A549 (cell line): ENCODE measurements at regions not wholly inside any gene's neighbourhood (a gene's known extent, or its start where the extent isn't known, plus 50 kb on each side); places are given as distances from the start of the nearest gene placed in this dataset.
"Not testable (repeated sequence)": the region's sequence is repeated elsewhere in the genome, so short reads cannot be mapped to it uniquely, and the experiment has no call there.

Experiments used
- ATAC-seq, 2 experiments: fragments of 200-7000 bp in 1 of 2; fragments of >200 bp in 1 of 2; cut with Nextera tagmentation in 1 of 2; cut with Tn5 transposase in 1 of 2; 3 replicates each; pipeline versions ENCODE4 v1.8.0 to v1.9.1; 2018 to 2020; ENCODE audit warnings: mild to moderate bottlenecking in 1 of 2, moderate library complexity in 1 of 2
- CTCF ChIA-PET: fragments of 300-600 bp; sonication (Branson Sonifier 250); formaldehyde crosslinking; extraction: SDS; loops from one replicate; lab custom pipeline; 2021; ENCODE audit warnings: antibody characterized with exemption, inconsistent platforms; lab: Yijun Ruan, JAX
- POLR2A ChIA-PET: fragments of 350-600 bp; formaldehyde crosslinking; extraction: SDS; loops from one replicate; lab custom pipeline; 2021; ENCODE audit warnings: antibody characterized with exemption, inconsistent platforms; lab: Yijun Ruan, JAX
- DNase-seq, 2 experiments: peaks; one replicate each; pipeline versions ENCODE4 v3.0.0 to v3.0.0-alpha.2; 2011 to 2016; ENCODE audit warnings: low read depth in 1 of 2, low spot score in 1 of 2
- FAIRE-seq: peaks from 2 replicates; lab custom pipeline; 2011; peaks lifted over from hg19 to GRCh38; lab: Jason Lieb, UNC
- H3K27ac ChIP-seq, 2 experiments: fragments of >200 bp; sonication (Bioruptor Twin); formaldehyde crosslinking; 3 replicates each; pipeline ENCODE4 v1.5.1; 2016 to 2017
- H3K4me1 ChIP-seq: fragments of >200 bp; sonication (Bioruptor Twin); formaldehyde crosslinking; 3 replicates; pipeline ENCODE4 v1.6.1; 2016
- H3K4me2 ChIP-seq: fragments of >200 bp; sonication (Bioruptor Twin); formaldehyde crosslinking; 3 replicates; pipeline ENCODE4 v1.6.1; 2016
- H3K4me3 ChIP-seq: fragments of >200 bp; sonication (Bioruptor Twin); formaldehyde crosslinking; 3 replicates; pipeline ENCODE4 v1.5.1; 2016
- H3K9me3 ChIP-seq: fragments of >200 bp; sonication (Bioruptor Twin); formaldehyde crosslinking; 3 replicates; pipeline ENCODE4 v1.6.1; 2016
- CBX8 ChIP-seq: fragments of 200-600 bp; sonication (generic); IDR thresholded peaks from 2 replicates; pipeline ENCODE4 v1.6.1; 2016
- CEBPB ChIP-seq, 2 experiments: fragments of >200 bp in 1 of 2; sonication (Bioruptor Twin) in 1 of 2; formaldehyde crosslinking in 1 of 2; IDR thresholded peaks; 2 replicates each; pipeline ENCODE4 v1.6.1; 2012 to 2016
- EHMT2 ChIP-seq: fragments of 200-600 bp; sonication (generic); IDR thresholded peaks from 2 replicates; pipeline ENCODE4 v1.6.1; 2016; ENCODE audit warnings: antibody characterized with exemption, low read depth, mild to moderate bottlenecking, moderate library complexity
- FOSB ChIP-seq: fragments of 250-450 bp; sonication (Bioruptor Pico); IDR thresholded peaks from 2 replicates; pipeline ENCODE4 v1.5.0; 2020; ENCODE audit warnings: mild to moderate bottlenecking, moderate library complexity
- HDAC2 ChIP-seq: fragments of 200-600 bp; sonication (generic); IDR thresholded peaks from 2 replicates; pipeline ENCODE4 v1.6.1; 2016
- HEYL ChIP-seq: fragments of 250-450 bp; sonication (Bioruptor Pico); IDR thresholded peaks from 2 replicates; pipeline ENCODE4 v1.8.0; 2021; ENCODE audit warnings: mild to moderate bottlenecking, moderate library complexity
- HOXA7 ChIP-seq: fragments of 250-450 bp; sonication (Bioruptor Pico); IDR thresholded peaks from 2 replicates; pipeline ENCODE4 v1.5.0; 2020; ENCODE audit warnings: mild to moderate bottlenecking, moderate library complexity
- KDM5A ChIP-seq: fragments of 200-600 bp; sonication (generic); IDR thresholded peaks from 2 replicates; pipeline ENCODE4 v1.6.1; 2016; ENCODE audit warnings: antibody characterized with exemption, mild to moderate bottlenecking
- MAZ ChIP-seq: fragments of 150-350 bp; IDR thresholded peaks from 2 replicates; pipeline ENCODE4 v1.6.1; 2014; ENCODE audit warnings: antibody characterized with exemption, low read depth, low read length, borderline replicate concordance
- NPAS2 ChIP-seq: fragments of 250-450 bp; sonication (Bioruptor Pico); IDR thresholded peaks from 2 replicates; pipeline ENCODE4 v1.8.0; 2022; ENCODE audit warnings: mild to moderate bottlenecking, moderate library complexity, borderline replicate concordance
- POLR2A ChIP-seq: IDR thresholded peaks from 2 replicates; pipeline ENCODE4 v1.6.1; 2012; ENCODE audit warnings: mild to moderate bottlenecking, low read length
- POLR2AphosphoS2 ChIP-seq: conservative IDR thresholded peaks from 2 replicates; pipeline ENCODE4 v1.6.1; 2012; ENCODE audit warnings: low read length, improper control_type of control experiment, inconsistent platforms
- RCOR1 ChIP-seq: fragments of 150-350 bp; IDR thresholded peaks from 2 replicates; pipeline ENCODE4 v1.6.1; 2014; ENCODE audit warnings: antibody characterized with exemption, low read length, low read depth
- RFX5 ChIP-seq: fragments of 450-650 bp; IDR thresholded peaks from 2 replicates; pipeline ENCODE4 v1.7.1; 2014; ENCODE audit warnings: antibody characterized with exemption, mild to moderate bottlenecking, moderate library complexity
- SMC3 ChIP-seq: fragments of >200 bp; sonication (Bioruptor Twin); formaldehyde crosslinking; IDR thresholded peaks from 3 replicates; pipeline ENCODE4 v1.6.1; 2018; ENCODE audit warnings: inconsistent platforms
- SREBF2 ChIP-seq: fragments of 450-650 bp; IDR thresholded peaks from 2 replicates; pipeline ENCODE4 v1.6.1; 2014; ENCODE audit warnings: mild to moderate bottlenecking, moderate library complexity
- TFCP2L1 ChIP-seq: fragments of 250-450 bp; sonication (Bioruptor Pico); IDR thresholded peaks from 2 replicates; pipeline ENCODE4 v1.5.0; 2021; ENCODE audit warnings: mild to moderate bottlenecking
- TP53 ChIP-seq: fragments of 250-450 bp; sonication (Bioruptor Pico); IDR thresholded peaks from 2 replicates; pipeline ENCODE4 v1.5.0; 2021; ENCODE audit warnings: mild to moderate bottlenecking, moderate library complexity
- ZSCAN20 ChIP-seq: fragments of 250-450 bp; sonication (Bioruptor Pico); IDR thresholded peaks from 2 replicates; pipeline ENCODE4 v1.8.0; 2022; ENCODE audit warnings: mild to moderate bottlenecking, moderate library complexity
- WGBS: methylation state at CpG from one replicate; pipeline ENCODE4 v1.1.6; 2017; ENCODE audit errors: missing lambda C conversion rate; 5-methylcytosine and 5-hydroxymethylcytosine counted together
- TF ChIP-seq, protein P1 (sequence below): fragments of 200-600 bp; sonication (generic); IDR thresholded peaks from 2 replicates; pipeline ENCODE4 v1.6.1; 2016; ENCODE audit warnings: antibody characterized with exemption, mild to moderate bottlenecking, moderate library complexity
- TF ChIP-seq, protein P2 (sequence below): fragments of >200 bp; sonication (Bioruptor Twin); formaldehyde crosslinking; IDR thresholded peaks from 2 replicates; pipeline ENCODE4 v1.6.1; 2016

DNA sequence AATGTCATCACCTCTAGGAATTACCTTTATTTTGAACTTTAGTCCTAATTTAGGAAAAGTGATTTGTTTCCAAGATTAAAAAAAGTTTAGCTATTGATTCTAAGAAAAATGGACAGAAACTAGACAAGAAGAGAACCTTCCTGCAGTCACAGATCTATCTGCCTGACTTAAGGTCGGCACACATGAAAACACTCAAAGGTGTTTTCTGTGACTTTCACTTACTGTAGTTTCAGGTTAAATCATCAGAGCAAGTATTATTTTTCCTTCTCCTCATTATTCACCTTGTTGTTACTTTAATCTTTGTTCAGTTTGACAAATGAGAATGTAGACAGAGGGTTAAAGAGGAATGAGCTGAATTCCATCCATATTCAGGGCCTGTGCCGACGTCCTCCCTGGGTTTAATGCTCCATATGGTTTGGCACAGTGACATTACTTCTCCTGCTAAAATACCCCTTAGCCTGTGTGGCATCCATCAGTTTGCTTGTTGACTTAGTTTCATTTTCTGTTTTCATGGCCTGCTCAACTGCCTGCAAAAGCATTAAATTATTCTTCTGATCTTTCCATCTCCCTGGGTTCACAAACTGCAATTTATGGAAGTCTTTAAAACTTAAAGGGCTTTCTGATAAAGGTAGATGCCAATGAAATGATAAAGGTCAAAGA is 352.7 kb downstream of the NKX6-1 start:
- no peaks in the 10 kb centered on the region for H3K4me1 ChIP-seq
- POLR2A ChIA-PET: no interaction called here
- no peak for DNase-seq
- H3K4me2 ChIP-seq: no peak overlapping the region
- 72% methylated on average over 3 of the region's 3 CpGs for WGBS
- no peak for FAIRE-seq
- TF ChIP-seq SREBF2 (no peak), HDAC2 (no peak), FOSB (CRISPR knock-in tag) (no peak), POLR2A (no peak), RFX5 (no peak), TFCP2L1 (CRISPR knock-in tag) (no peak), CEBPB (IDR thresholded peaks at IDR 0.05) (no peak), EHMT2 (no peak), TP53 (CRISPR knock-in tag) (no peak), MAZ (no peak), RCOR1 (no peak), SMC3 (no peak), POLR2AphosphoS2 (no peak), KDM5A (no peak)
- TF ChIP-seq, protein P1, sequence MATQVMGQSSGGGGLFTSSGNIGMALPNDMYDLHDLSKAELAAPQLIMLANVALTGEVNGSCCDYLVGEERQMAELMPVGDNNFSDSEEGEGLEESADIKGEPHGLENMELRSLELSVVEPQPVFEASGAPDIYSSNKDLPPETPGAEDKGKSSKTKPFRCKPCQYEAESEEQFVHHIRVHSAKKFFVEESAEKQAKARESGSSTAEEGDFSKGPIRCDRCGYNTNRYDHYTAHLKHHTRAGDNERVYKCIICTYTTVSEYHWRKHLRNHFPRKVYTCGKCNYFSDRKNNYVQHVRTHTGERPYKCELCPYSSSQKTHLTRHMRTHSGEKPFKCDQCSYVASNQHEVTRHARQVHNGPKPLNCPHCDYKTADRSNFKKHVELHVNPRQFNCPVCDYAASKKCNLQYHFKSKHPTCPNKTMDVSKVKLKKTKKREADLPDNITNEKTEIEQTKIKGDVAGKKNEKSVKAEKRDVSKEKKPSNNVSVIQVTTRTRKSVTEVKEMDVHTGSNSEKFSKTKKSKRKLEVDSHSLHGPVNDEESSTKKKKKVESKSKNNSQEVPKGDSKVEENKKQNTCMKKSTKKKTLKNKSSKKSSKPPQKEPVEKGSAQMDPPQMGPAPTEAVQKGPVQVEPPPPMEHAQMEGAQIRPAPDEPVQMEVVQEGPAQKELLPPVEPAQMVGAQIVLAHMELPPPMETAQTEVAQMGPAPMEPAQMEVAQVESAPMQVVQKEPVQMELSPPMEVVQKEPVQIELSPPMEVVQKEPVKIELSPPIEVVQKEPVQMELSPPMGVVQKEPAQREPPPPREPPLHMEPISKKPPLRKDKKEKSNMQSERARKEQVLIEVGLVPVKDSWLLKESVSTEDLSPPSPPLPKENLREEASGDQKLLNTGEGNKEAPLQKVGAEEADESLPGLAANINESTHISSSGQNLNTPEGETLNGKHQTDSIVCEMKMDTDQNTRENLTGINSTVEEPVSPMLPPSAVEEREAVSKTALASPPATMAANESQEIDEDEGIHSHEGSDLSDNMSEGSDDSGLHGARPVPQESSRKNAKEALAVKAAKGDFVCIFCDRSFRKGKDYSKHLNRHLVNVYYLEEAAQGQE: no peak
- TF ChIP-seq, protein P2, sequence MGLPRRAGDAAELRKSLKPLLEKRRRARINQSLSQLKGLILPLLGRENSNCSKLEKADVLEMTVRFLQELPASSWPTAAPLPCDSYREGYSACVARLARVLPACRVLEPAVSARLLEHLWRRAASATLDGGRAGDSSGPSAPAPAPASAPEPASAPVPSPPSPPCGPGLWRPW: no peak
- TF ChIP-seq, all 56 proteins: peak for 0
- no peak overlapping the region for H3K27ac ChIP-seq
- no peak overlapping the region for H3K4me3 ChIP-seq
- no peaks in the 10 kb centered on the region for H3K9me3 ChIP-seq
- CTCF ChIA-PET: no interaction called here
- no peak for ATAC-seq

DNA sequence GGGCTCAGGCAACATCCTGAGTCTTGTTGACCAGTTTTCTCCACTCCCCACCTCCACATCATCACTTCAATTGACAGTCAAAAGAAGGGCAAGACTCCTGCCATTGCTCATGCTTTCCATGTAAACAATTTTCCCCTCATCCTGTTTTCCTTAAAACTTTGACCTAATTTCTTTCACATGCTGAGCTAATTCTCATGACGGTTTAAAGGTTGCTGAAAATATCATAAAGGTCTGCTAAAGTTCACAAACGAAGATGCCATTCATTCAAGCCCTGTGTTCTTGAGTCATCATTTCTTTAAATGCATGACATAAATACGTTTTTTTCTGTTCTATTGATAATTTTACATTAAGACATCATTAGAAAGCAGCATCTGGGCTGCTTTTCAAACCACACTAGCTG is 353.9 kb downstream of the NKX6-1 start:
- H3K9me3 ChIP-seq: no peaks in the 10 kb centered on the region
- H3K27ac ChIP-seq: no peak overlapping the region
- WGBS: 45% methylated on average over 3 of the region's 3 CpGs
- POLR2A ChIA-PET: no interaction called here
- no peaks in the 10 kb centered on the region for H3K4me1 ChIP-seq
- ATAC-seq (no peak), FAIRE-seq (no peak), DNase-seq (no peak)
- H3K4me3 ChIP-seq: no peak overlapping the region
- no peak for TF ChIP-seq POLR2AphosphoS2
- no peak overlapping the region for H3K4me2 ChIP-seq
- CTCF ChIA-PET: no interaction called here

DNA sequence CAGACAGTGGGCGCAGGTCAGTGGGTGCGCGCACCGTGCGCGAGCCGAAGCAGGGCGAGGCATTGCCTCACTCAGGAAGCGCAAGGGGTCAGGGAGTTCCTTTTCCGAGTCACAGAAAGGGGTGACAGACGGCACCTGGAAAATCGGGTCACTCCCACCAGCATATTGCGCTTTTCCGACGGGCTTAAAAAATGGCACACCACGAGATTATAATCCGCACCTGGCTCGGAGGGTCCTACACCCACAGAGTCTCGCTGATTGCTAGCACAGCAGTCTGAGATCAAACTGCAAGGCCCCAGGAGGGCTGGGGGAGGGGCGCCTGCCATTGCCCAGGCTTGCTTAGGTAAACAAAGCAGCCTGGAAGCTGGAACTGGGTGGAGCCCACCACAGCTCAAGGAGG is 372.2 kb downstream of the NKX6-1 start:
- FAIRE-seq, H3K4me1 ChIP-seq, CTCF ChIA-PET, ATAC-seq, H3K27ac ChIP-seq, H3K4me3 ChIP-seq, DNase-seq, H3K4me2 ChIP-seq, POLR2A ChIA-PET, H3K9me3 ChIP-seq: not testable (repeated sequence)
- WGBS: 80% methylated on average over 16 of the region's 20 CpGs

DNA sequence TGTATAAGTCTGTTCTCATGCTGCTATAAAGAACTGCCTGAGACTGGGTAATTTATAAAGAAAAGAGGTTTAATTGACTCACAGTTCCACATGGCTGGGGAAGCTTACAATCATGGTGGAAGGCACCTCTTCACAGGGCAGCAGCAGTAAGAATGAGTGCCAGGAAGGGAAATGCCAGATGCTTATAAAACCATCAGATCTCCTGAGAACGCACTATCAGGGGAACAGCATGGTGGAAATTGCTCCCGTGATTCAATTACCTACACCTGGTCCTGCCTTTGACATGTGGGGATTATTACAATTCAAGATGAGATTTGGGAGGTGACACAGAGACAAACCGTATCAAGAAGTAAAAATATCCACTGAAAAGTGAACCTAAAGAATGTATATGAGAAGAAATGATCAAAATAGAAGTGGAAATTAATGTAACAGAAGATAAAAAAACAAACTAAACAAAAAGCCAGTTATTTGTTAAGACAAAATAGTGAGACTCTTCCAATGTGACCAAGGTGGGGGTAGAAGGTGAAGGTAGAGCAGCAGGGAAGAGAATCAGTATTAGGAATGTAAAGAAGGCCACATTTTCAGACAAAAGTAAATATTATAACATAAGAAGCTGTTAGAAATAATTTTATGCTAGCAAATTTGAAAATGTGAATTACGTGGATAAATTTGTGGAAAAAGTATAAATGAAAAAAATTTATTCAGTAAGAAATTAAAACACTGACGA is 372.9 kb downstream of the NKX6-1 start:
- no peaks in the 10 kb centered on the region for H3K4me1 ChIP-seq
- no peak overlapping the region for H3K4me3 ChIP-seq
- 53% methylated on average over 5 of the region's 5 CpGs for WGBS
- no peak for FAIRE-seq
- CTCF ChIA-PET: interaction anchor here (1.4 kb wide), 1 partner anchor 165 kb away, joined by 3 read pairs; no protein-coding TSS in a partner anchor
- H3K4me2 ChIP-seq: no peak overlapping the region
- no peak overlapping the region for H3K27ac ChIP-seq
- no peak for ATAC-seq
- DNase-seq: no peak
- POLR2A ChIA-PET: no interaction called here
- H3K9me3 ChIP-seq: no peaks in the 10 kb centered on the region
- TF ChIP-seq ZSCAN20 (CRISPR knock-in tag) (no peak), CBX8 (no peak), NPAS2 (CRISPR knock-in tag) (no peak), HOXA7 (no peak), RCOR1 (no peak), HEYL (CRISPR knock-in tag) (no peak)
- TF ChIP-seq, protein P1: no peak
